Activated CD8-positive, alpha-beta memory T cell treated with anti-CD3 and anti-CD28 coated beads for 48 hours (primary cell): ENCODE measurements at regions not wholly inside any gene's neighbourhood (a gene's known extent, or its start where the extent isn't known, plus 50 kb on each side); places are given as distances from the start of the nearest gene placed in this dataset.

Experiments
- DNase-seq, 3 experiments: peaks; one replicate each; pipeline ENCODE4 v3.0.0-alpha.2; 2020; ENCODE audit warnings: low read depth in 2 of 3, low spot score in 2 of 3

DNA sequence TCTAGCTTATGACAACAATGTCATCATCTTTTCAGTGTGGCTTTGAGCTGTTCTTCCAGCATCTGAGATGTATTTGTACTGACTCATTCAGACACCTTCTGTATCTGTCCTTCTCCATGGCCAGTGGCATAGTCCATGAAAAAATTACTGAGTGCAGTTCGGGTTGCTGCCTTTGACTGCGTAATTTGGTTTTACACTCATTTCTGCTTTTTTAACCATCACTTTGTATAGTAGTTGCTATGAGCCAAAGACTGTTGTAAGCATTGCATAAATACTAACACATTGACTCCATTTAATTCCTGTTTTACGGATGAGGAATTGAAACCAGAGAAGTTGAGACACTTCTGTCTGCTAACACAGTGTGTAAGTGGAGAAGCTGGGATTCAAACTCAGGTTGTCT is 190.7 kb upstream of the MID1 start:
- DNase-seq, result no peak

DNA sequence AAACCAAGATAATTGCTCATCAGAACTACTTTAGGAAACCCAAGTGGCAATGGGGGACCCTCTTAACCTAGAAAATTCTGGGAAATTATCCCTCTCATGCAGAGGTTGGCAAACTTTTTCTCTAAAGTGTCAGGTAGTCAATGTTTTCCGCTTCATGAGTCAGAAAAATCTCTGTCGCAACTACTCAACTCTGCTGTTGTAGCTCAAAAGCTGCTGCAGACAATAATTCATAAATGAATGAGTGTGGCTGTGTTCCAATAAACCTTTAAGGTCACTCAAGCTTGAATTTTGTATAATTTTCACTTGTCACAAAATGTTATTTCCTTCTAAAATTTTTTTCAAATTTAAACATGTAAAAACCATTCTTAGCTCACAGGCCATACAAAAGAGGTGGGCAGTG is 193.4 kb upstream of the MID1 start:
- DNase-seq, result no peak

DNA sequence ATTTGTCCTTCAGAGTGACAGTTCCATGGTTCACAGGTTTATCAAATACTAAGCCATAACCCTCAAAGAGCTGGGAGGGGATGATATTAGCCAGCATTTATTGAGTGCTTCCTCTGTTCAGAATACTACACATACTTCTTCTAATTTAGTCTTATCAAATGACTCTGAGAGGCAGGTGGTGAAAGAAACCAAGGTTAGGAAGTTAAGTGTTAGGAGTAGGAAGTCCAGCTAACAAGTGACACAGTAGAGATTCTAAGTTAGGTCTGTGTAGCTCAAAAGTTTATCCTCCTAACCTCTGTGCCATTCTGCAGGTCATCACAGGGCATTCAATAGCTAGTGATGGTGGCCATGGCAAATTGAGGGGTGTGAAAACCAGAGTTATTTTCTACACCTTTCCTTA is 198.3 kb upstream of the MID1 start:
- DNase-seq, result no peak

DNA sequence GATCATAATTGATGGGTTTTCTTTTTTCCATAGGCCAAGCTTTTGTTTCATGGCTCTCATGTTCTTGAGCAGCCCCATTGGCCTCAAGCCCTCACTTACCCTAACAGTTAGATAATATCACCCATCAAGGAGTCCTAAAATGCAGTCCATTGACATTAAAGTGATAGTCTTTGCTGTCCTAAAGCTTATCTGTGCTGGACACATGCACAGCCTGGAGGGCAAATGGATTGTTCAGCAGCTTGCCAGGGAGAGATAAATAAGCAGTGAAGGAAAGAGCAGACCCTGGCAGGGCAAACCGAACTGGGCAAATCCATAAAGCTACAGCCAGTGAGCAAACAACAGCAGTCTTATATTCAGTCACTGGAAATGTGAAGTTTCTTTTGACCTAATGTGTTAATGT is 199.6 kb upstream of the MID1 start:
- no peak for DNase-seq

DNA sequence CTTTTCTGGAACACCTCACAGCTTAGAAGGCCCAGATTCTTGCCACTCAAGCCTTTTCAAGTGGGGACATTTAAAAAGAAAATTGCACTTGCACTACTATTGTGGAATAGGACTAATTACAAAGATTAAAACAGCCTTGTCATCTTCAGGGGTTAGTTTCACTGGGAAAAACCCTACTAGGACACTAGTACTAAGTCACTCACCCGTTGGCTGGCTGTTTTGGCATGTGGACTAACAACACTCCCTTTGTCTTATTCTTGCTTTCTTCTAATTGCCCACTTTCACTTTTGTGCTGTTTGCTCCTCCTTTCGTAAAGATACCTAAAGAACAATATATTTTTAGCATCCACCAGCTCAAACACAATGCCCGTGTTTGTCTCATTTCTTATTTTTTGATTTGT is 200.9 kb upstream of the MID1 start:
- DNase-seq, result no peak

DNA sequence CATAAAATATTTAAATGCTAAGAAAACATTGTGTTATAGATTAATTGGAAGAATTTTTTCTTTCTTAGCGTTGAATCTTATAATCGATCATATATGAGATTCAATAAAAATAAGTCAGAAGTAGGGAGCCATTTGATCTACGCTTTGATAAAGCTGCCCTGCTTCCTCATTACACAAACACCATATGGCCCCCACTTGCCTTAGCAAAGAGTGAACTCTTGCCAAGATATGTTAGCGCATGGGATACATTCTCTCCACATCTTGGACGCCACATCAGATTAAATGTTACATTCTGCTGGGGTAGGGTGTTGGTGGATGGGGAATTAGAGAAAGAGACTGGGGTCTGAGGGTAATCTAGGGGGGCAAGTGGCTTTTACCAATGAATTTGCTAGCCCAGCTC is 207.7 kb upstream of the MID1 start:
- DNase-seq, result no peak

DNA sequence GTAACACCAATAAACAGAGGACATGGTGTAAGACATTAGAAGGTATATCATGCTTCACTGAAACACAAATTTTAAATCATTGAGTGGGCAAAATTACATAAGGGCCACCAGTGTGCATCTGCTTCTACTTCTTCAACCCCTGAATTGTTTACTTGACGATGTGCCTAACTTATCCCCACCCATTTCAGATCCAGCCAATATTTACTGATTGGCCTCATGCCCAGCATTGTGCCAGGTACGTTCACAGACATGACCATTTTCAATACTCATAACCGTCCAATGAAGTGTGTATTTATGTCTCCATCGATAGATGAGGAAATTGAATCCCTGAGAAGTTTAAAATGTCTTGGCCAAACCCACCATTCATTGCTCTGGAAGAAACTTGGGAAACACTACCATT is 208.3 kb upstream of the MID1 start:
- no peak for DNase-seq

DNA sequence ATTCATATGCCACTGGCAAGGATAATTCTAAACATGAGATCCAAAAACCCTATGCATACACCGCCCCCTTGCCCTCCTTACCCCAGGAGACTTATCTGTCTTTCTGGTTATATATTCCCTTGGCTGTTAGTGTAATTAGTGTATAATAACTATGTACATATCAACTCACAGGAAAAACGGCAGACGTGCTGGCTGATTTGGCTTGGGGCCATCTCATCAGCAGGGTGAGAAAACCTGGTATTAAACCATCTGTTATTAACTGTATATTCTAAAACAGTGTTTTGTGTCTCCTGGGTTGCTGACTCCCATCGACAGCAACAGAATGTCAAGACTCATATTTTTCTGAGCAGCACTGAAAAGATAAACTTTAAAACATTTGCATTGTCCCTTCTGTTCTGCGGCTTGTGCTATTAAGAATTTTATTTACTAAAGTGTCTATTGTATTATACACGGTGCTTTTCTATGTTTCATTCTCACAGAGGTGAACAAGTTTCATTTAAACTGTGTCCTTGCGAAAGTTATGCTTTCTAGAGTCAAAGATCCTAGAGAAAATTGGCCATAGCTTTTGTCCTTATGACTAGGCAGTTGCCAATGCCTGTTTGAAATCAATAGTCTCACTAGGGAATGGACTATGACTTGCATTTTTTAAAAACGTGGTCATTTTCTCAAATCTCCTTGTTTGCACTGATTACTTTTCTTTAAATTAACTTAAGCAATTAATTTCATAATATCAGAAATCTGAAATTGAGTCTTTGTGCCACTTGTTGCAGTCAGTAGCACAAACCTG is 211.5 kb upstream of the MID1 start:
- DNase-seq, result no peak

DNA sequence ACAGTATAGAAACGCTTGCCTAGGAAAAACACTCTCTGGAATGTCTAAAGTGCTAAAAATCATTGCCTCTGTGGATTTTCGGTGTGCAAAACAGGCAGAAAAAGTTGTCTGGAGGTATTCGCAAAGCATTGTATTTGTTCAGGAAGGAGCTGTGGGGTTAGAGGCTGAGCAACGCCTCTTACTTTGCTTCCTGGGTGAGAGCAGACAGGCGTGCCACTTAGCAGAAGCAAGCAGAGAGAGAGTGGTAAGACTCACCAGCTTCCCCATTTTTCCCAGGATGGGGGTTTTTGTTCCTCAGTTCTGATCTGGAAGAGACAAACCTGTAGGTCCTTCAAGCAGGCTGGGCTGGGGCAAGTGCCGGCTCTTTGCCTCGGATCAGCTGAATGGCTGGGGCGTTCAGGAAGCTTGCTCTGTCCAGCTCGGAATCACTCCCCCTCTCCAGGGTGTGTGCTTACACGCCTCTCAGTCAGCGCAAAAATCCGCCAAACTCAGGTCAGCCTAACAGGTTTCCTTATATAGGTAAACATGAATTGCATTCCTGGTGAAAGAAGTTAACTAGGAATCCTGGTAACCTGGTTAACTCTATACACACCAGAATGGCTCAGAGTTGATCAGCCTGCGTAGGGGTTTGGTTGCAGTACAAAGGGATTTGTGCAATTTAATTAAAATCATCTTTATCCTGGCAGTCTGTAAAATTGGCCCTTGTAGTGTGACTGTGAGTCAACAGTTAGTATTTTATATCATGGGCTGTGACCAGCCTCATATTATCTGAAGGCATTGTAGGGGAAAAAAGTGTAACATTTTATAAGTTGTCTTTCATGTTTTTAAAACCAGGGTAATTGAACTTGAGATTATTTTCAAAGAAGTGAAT is 213.1 kb upstream of the MID1 start:
- DNase-seq, result no peak

DNA sequence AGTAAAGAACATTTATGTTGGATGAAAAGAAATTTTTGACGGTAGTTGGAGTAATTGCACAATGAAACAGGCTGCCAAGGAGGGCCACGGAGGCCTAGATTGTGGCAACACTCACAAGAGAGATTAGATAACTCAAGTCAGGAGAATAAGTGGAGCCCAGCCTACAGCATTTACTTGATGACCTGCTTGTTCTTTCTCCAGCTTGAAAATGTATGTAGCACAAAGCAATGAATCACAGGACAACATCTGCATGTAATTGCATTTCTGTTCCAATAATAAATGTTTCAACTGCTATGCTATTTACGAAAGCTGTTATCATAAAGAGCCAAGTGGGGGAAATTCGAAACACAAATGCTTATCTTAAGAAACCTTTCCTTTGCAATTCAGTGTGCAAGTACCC is 221.2 kb upstream of the MID1 start:
- no peak for DNase-seq

DNA sequence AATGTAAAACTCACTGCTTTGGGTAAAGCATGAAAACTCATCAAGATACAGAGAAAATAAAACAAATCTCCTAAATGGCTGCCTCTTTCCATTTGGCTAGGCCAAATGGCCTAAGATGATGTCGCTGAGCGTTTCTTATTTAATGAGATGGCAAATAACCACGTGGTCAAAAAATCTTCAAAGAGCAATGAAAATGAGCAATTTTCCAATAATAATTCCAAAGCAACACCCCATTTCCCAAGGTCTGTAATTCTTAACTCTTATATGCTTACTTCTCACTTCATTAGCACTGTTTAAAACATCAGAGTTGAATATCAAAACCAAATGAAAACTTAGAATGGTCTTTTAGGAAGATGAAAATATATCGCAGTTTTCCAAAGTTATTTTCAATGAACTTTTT is 222.3 kb upstream of the MID1 start:
- DNase-seq, result no peak

DNA sequence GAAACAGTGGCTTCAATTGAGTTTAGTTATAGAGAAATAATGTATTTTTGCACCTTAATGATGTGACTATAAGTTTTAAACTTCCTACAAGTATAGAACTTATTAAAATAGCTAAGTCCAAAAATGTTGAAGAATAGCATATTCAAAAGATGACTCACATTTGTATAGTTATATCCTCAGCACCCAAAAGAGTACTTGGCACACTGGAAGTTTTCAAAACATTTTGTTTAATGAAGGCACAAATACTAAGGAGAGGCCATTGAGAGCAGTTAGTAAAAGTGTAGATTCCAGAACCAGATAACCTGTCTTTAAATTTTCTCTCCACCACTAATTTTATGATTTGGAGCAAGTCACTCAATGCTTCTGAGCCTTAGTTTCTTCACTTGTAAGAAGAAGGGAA is 226.9 kb upstream of the MID1 start:
- no peak for DNase-seq

DNA sequence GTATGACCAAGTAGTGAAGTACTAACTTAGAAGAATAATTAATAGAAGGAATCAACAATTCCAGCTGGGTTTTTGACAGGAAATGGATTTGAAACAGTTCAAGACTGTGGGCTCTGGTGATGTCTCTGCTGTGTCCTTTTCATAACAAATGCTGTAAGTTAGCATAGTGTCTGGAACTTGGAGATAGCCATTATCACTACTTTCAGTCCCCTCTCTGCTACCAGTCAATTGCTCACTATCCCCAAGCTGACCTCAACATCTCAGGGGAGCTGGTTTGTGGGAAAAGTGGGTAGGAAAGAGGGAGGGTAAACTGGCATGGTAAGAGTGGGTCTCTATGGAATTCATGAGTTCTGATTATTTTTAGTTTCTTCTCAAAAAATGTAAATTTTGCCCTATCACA is 231.4 kb upstream of the MID1 start:
- no peak for DNase-seq

DNA sequence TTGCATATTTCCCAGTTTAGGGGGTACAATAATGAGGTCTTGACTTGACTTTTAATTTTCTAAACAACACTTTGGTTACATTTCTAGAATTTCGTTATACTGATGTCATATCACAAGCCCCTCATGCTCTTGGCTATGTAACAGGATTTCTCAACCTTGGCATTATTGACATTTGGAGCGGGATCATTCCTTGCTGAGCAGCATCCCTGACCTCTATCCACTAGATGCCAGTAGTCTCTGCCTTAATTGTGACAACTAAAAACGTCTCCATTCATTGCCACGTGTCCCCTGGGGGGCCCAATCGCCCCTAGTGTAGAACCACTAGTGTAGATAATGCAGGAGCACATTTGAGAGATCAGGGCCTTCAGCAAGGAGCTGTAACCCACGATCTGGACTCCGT is 234.2 kb upstream of the MID1 start:
- no peak for DNase-seq

DNA sequence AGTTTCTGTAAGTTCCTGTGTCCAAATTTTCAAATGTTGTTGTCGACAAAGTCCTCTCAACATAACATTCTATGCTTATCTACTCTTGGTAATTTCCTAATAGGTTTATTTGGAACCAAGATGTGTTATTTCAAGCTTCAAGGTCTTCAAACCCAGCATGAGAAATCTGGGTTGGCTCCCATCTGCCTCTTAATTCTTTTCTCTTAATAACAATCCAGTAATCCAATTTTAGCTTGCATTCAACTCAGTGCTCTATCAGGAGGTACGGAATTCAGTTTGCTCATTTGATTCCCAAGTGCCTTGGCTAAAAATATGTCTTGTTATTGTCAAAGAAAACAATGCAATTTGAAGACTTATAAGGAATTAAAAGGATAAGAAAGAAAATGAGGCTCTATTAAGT is 235.5 kb upstream of the MID1 start:
- DNase-seq, result no peak

DNA sequence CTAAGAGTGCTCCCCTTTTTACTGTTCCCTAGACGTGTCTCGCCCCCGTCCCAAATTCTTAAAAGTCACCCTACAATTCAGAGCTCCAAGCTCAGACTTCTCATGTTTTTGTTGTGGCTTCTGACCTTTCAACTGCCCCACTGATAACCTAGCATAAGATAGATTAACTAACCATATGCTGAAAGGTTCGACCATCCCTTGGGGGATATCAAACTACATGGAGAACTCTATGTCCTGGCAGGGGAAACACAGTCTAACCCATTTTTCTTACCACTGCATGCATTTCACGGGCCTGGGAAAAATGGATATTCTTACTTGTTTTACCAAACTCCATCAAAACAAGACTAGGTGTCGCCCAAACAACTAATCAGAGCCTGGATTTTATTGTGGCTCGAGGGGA is 236.4 kb upstream of the MID1 start:
- no peak for DNase-seq

DNA sequence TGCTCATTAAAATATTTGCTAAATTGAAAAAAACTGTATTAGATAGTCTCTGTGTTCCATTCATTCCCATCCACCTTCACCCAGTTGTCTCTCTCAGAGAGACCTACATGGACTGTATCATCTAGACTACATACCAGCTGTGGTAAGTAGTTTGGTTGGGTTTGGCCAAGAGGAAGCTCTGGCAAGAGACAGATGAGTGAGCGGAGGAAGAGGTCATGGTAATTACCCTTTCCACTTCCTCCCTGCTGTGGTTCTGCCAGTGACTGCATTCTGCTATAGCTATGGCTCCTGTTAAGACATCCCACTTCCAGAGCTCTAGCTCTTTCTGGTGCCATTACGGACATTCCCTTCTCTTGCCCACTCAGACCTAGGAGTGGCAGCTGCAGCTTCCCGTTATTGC is 239.0 kb upstream of the MID1 start:
- no peak for DNase-seq

DNA sequence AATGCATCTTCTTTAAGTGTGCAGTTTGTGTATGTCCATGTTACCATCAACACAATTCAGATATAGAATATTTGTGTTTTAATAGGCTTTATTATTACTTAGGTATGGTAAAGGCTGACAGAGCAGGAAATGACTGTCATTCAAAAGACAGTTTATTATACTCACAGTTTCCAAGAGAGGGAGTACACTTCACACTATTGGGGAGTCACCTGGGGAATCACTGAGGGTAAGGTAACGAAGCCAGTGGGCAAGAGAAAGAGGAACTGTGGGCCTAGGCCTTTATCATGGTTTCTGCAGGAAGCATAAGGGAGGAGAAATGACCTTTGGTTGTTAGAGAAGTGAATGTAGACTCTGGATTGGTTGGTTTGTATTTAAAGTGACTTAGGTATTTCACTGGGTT is 235.1 kb upstream of the HCCS start:
- DNase-seq, result no peak

DNA sequence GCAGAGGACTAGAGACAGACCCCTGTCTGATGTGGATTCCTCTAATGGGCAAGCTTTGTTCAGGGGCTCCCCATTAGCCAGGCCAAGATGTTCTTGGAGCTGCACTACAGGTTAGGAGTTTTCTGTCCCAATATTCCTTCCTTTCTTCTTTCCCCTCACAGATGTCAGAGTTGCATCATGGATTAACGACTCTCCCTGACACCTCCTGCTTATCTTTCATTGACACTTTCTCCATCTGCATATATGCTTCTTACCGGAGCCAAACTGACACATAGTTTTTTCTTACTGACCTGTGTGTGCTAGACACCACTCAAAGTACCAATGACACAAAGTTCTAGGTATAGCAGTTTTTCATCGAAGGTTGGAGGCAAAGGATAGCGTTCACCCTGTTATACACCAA is 228.6 kb upstream of the HCCS start:
- no peak for DNase-seq

DNA sequence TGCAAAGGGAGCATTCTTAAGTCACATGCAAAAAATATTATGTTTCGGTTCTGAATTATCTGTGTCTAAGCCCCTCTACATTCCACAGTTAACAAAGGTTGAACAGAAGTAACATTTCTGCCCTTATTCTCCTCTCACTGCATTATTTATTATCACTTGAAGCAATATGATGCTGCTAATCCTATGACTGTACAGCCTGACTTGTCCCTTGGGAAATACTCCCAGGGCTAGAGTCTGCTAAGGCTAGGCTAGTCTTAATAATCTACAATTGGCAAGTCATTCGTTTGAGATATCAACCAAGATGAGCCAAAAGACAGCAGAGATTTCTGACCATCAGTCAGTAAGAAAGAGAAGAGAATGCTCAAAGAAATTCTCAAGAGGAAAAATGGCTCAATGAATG is 226.9 kb upstream of the HCCS start:
- no peak for DNase-seq

DNA sequence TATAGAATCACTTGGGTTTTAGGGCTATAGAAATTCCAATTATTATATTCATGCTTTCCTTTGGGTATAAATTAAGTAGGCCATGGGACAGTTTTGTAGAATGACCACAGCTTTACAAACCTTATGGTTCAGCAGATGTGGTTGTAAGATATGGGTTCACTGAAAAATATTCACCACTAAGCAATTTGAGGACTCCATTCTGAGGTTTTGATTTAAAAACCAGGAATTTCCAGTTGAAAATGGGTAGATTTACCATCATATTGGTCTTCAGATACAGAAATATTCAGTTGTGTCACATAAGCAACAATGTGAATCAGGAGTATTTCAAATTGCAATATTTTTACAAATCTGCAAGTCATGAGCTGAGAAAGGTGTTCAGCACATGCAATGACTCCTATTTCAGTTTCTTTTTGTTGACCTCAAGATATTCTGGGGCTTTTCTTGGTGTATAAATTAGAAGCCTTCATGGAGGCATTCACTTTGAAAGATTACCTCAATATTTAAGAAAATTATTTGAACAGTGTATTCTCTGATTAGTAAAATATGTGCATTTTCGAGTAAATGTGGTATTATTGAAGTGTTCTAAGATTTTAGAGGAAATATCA is 218.4 kb upstream of the HCCS start:
- no peak for DNase-seq

DNA sequence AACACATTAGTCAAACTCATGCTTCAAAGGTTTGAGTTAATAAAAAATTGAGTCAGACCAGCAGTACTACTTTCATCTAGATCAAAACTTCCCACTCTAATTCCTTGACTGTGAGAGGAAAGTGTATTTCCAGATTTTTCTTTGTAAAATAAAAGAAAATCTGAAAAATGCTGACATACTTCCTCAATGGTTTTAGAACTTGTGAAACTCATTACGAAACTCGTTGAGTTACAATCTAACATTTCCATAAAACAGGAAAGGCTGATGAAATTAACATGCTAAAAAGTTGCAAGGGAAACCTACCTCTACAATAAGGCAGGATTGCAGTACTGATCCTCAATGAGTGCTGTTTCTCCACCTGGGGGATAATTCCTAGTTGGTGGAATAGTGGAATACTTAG is 217.8 kb upstream of the HCCS start:
- DNase-seq, result no peak
